ENCODE measurements at regions not wholly inside any gene's neighbourhood (a gene's known extent, or its start where the extent isn't known, plus 50 kb on each side); places are given as distances from the start of the nearest gene placed in this dataset.
"Not testable (repeated sequence)": the region's sequence is repeated elsewhere in the genome, so short reads cannot be mapped to it uniquely, and the experiment has no call there.

DNA sequence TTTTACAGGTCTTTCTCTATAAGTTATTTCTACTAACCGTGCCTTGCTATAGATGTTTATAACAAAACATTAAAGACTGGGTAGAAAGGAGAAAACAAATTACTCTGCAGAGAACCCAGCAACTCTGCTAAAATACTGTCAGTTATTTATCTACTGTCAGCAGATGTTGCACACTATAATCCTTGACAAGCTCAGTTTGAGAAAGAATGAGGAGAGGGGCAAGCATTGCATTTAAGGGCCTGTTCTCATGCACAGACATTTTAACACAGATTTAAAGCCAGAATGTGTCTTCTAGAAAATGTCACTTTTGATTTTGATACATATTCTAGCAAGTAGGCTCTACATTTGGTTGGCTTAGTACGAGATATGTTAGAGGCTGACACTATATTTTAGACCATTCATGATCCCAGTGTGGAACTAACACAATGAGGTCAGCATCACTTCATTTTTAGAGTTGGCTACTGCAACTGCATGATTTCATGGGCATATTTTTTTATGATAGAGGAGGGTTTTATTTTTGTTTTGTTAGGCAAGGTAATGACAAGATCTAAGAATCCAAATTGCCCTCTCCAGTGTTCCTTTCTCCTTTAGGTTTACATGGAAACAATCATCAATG, 516.4 kb downstream of the ZEB2 start:
- DNase-seq = no peak

DNA sequence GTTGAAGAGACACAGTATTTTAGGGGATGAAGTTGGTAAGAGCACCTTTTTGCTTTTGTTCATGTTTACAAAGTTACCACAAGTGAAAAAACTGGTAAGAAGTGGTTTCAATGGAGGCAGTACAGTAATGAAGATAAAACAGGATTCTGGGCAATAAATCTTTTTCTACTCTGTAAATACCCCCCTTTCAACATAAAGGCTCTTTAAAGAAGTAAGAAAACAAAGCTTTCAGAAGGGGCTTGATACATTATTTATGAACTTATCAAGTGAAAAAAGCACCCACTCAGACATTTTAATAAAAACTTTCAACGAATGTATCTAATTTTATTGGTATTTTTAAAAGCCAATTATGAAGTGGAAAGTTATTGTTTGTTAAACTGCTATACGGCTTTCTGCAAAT, 522.9 kb downstream of the ZEB2 start:
- DNase-seq = no peak

DNA sequence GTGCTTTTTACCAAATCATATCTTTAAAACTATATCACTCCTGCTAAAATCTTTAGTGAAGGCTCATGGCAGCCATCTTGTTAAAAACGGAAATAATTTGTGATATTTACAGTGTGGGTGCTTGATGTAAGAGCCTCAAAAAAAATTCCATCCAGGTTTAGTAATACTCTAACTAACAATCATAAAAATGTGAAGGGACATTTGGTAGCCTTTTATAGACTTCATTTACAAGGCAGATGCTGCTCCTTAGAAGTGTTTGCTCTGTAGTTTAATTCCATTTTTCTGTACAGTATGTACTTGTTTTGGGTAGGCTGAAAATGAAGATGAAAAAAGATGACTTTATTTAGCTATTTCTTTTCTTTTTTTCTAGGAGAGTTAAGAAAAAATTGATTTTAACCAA, 525.0 kb downstream of the ZEB2 start:
- DNase-seq = no peak

DNA sequence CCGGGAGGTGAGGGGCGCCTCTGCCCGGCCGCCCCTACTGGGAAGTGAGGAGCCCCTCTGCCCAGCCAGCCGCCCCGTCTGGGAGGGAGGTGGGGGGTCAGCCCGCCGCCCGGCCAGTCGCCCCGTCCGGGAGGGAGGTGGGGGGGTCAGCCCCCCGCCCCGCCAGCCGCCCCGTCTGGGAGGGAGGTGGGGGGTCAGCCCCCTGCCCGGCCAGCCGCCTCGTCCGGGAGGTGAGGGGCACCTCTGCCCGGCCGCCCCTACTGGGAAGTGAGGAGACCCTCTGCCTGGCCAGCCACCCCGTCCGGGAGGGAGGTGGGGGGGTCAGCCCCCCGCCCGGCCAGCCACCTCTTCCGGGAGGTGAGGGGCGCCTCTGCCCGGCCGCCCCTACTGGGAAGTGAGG, 528.3 kb downstream of the ZEB2 start:
- DNase-seq = not testable (repeated sequence)

DNA sequence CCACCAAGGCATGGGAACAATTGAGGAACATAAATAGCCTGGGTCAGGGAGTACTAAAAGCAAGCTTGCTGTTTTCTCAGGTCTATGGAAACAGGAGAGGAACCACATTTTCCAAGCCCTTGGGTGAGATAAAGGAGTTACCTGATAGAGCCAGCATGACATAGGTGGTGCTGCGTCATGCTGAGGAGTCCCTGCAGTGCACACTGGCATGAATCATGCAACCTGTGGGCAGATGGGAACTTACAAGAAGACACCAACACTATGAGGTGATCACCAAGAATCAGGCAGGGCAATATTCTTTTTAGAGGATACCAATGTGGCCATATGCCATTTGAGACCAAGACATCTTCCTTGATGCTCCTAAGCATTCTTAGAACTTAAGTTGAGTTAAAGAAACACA, 531.8 kb downstream of the ZEB2 start:
- no peak for DNase-seq

DNA sequence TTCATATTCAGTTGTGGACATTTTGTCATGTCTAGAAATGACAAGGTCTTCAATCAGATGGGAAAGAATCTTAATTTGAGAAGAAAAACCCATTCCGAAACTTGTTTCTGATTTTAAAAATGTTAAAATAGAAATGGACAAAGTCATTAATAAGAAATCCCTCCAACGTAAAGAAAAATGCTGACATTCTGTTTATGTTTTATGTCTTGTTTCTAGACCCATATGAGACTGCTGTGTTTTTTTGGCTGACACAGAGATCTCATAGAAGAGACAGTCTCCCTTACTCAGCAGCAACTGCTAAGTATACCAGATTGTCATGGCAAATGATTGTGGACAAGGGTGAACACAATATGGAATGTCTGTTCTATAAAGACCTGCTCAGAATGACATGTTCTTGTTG, 538.5 kb downstream of the ZEB2 start:
- no peak for DNase-seq

DNA sequence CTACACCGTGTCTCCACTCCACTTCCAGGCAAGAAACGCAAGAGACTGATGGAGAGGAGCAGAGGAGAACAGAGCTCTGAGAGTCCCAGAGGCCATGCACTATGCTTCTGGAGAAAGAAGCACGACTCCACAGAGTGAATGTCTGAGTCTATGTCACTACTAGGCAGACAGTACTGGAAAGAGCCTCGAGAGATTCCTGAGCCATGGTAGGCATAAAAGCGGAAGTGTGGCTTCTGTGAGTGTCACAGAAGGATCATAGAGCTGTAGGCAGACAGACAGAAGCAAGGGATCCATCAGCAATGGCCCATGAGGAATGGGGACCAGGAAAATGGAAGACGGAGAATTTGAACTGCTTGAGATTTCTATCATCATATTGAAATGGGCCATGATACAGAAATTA, 542.6 kb downstream of the ZEB2 start:
- no peak for DNase-seq

DNA sequence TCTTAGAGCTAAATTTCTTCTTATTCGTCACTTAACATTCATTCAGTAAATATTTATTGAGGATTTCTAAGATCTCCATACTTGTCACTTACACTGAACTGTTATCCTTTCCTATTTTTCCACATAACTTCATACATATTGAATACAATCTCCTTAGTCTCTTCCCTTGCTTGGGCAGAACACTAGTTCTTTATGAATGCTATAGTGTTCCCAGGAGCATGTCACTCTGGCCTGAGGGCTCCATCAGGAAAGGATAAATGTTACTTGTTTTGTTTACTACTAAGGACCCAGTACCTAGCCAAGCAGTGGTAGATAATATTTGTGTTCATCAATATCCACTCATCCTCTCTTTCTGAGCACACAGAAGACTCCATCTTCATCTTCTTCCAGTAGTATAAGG, 544.7 kb downstream of the ZEB2 start:
- no peak for DNase-seq

DNA sequence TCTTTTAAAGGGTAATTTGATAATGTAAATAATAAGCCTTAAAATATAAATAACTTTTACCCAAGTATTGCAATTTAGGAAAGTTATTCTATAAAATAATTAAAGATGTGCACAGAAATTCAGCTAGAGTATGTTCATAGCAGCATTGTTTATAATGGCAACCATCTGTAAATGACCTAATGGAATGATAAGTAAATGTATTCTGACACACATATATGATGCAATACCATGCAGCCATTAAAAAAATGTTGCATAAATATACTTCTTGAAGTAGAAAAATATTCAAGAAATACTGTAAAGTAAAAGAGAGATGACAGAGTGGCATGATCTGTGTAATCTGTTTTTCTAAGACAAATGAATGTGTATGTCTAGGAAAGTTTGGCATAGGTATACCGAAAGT, 545.7 kb downstream of the ZEB2 start:
- no peak for DNase-seq

DNA sequence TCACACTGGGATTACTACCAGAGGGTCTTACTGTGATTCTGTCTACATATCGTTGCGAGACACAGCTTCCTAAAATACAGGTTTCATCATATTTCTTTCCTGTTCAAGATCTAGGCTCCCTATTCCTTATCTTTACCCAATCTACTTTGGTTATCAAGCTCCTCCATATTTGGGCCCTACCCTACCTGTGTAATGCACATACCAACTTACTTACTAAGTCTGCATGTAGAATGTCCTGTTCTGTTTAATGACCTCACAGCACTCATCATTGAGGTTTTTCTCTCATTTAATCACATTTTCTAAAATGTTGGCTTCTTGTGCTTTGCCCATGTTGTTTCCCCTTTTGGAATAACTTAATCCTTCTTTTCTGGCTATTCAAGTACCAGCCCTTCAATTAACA, 551.1 kb downstream of the ZEB2 start:
- DNase-seq = no peak

DNA sequence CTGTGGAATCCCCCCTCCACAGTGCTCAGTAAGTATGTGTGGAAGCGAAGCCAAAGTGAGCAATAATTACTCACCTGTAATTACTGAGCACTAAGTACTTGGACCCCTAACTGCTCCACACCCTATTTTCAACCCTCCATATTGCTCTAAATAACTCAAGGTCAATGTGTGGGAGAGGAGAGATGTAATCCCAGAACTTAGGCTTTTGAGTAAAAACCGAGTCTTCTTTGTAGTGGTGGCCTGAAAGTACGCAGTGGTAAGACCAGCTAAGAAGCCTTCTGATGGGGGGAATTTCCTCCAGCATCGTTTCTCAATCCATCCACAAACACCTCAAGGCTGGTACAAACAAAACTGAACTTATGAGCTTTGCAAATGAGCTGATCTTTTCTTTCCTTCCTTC, 551.6 kb downstream of the ZEB2 start:
- no peak for DNase-seq

DNA sequence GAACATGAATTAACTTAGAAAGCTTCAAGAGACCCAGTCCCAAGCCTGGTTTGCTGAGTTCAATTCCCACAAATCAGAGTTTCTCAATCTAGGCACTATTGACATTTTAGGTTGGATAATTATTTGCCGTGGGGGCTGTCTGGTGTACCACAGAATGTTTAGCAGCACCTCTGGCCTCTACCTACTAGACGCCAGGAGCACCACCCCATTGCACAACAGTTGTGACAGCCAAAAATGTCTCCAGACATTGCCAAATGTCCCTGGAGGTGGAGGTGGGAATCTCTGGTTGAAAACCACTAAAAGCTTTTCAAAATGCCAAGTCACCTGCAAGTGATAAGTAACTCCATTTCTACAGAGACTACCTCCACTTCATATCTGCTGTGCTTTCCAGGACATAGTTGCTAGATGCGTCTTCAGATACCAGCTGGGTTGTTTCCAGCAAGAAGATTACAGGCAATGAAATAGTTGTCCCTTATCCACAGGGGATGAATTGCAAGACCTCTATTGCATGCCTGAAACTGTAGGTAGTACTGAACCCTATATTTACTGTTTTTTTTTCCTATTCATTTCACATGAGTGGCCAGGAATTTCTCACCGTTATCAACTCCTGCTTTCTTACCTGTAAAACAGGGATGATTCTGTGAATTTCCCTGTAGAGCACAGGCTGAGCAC, 554.3 kb downstream of the ZEB2 start:
- DNase-seq = no peak

DNA sequence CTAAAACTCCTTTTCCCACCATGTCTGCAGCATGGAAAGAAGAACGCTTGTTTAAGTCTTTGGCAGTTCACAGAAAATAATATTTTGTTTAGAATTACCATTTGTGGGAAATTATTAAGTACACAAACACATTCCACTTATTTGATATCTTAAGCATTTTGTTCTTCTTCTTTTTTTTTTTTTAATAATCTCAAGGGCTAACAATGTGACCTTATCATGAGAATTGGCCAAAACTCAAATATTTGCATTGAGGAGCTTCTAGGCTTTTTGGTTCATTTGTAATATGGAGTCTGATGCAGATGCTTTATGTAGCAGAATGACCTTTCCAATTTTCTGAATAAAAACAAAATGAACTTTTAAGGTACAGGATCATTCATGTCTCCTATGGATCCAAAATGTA, 555.0 kb downstream of the ZEB2 start:
- no peak for DNase-seq

DNA sequence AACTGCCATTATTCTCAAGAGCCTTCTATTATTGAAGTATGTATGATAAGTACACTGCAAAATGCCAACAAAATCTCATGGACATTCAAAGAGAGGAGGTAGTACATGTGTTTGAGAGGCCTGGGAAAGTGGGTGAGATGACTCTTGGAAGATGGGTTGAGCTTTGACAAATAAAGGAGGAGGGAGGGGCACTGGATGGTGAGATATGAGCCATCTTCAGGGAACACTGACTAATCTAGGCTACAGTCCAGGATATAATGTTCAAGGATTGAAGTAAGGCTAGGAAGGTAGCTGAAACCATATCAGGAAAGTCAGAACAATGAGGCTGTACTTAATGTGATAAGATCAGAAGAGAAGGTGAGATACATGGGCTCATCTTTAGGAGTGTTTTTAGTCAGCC, 559.7 kb downstream of the ZEB2 start:
- no peak for DNase-seq

DNA sequence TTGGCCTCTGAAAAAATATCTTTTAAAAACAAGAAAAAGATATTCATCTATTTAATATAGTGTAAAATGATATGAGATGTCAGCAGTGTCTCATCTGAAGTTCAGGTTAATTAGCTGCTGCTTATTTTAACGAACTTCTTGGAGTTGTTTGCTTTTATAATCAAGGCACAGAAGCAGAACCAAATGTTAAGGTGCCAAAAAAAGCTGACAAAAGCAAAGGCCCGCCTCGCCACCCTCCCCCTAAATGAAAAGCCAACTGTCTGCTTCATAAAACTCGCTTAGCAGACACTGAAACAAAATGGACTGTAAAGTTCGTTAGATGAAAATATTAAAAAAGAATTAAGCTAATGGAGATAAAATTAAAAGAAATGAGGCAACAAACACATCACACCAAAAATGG, 562.6 kb downstream of the ZEB2 start:
- DNase-seq = no peak

DNA sequence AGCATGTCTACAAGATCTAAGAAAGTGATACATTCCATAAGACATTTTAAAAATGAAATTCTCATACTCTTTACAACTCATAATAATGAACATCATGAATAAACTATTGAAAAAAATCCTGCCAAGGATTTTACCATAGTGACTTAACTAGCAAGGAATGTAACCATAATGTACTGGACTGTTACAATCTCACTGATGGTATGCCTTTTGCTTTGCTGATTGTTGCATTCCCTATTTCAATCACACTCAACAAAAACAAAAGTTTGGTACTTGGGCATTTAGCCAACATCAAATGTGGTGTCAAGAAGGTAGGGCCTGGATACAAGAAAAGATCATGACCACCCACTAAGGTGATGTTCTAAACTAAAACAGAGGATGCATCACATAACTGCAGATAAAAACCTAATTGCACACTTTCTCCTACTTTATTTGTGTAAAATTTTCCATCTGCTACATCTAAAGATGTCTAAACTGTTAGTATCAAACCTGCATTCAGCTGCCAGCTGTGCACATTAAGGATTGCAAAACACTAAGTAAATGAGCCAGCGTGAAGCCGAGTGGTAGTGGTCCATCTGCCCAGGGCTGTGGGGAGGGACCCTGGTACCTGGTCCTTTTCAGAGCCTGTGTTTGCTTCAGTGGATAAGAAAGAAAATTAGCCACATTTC, 564.4 kb downstream of the ZEB2 start:
- DNase-seq = no peak

DNA sequence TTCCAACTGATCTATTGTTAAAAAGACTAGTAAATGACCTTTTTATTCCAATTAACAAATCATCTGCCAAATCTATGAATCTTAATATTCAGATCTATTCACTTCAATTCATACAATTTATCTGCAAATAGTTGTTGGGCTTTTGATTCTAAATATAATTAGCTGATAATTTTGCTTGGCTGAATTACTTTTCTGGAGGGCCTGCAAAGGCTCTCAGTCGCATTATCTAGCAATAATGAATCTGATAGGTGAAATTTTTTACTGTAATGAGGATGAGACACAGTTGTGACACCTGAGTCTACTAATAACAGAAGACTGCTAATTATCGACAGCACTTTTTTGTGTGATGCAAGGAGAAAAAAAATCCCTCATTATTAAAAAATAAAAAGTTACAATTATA, 565.1 kb downstream of the ZEB2 start:
- DNase-seq = no peak

DNA sequence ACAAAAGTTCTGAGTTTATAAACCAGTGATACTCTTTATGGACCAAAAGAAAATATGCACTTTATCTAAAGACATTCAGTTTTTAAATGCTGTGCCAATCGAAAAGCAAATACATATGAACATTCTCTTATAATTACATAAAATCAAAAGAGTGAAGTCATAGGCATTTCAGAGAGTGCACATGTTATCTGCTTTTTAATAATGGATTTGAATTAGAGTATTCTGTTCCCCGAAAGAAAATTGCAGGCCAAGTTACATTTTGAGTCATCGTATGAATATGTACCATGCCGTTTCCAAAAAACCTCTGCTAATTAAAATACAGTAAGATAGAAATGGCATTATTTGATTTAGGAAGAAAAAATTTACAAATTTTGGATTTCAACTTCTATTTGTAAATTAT, 565.7 kb downstream of the ZEB2 start:
- DNase-seq = no peak

DNA sequence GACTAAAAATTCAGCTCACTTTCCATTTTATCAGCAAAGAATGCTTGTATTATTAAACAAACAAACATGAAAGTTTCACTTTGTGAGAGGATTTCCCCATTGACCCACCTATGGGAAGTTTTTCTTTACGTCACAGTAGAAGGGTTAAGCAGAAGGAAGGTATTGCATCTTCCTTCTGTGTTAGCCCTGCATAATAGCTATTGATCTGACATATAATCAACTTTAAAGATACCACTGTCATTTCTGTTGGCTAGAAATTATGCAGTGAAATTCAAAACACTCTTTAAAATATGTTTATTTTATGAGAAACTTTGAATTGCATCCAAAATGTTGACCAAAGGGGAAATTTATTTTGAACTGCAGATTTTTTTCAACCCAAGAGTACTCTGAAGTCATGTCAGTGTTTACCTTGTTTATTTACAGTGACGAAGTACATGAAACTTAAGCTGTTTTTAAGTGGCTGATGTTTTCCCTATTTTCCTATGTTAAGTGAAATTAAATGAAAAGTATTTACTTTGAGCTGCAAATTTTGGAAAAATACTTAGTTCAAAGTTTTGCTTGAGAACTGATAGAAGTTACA, 566.4 kb downstream of the ZEB2 start:
- DNase-seq = no peak

DNA sequence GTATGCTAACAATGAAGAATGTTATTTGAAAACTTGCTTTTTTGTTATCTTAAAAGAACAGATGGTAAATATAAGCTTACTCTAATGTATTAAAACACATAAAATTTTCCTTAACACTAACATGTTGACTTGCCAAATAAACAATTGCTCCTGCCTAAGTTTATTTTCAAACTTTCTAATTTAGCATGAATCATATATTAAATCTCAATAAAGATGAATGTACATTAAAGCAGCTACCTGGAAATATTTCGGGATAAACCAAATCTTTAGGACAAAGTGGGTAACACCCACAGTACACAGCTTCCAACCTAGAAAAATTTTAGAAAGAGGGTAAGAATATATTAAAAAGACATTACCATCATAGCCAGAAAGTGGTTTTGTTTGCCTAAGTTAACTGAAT, 567.4 kb downstream of the ZEB2 start:
- no peak for DNase-seq

DNA sequence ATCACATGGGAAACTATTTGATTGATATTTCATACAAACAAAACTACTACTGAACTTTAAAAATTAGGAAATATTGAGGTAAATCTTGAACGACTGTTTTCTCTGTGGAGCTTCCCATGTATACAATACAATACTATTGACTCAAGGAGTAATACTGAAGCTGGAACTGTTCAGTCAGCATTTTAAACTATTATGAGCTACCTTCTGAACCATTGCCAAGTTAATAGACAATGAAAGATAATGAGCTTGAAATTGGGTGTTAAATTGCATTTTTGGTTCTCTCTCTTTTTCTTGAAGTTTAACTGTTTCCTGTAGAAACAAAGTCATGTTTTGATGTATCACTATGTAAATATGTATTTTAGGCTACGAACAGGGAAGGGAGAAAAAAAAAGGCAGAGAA, 569.2 kb downstream of the ZEB2 start:
- no peak for DNase-seq

DNA sequence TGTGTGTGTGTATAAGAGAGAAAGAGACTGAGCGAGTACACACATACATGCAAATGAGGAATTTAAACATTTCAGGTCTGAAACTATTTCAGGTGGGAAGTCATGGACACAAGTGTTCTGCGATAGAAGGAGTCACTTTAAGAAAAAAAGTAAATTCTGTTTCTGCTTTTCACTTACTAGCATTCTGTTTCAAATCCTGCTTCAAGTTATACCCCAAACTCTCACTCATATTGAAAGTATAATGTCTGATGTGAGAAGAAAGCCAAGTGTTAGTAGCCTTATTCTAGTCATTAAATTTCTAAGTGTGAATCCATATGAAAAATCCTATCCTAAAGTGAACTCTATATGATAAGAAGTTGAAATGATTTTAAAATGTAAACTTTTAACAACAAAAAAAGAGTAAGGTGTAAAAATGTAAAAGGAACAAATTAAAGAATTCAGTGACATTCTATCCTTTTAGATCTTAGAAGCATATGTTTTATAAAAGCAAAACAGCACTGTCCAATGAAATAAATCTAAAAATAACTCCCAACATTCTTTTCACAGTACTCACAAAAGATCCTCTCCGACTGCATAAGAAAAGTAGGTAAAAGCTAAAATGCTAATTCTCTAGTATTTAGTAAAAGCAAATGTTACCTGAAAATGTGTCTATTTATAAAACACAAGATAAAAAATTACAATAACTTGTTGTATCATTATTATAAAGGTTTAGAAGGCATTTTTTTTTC, 570.6 kb downstream of the ZEB2 start:
- no peak for DNase-seq

DNA sequence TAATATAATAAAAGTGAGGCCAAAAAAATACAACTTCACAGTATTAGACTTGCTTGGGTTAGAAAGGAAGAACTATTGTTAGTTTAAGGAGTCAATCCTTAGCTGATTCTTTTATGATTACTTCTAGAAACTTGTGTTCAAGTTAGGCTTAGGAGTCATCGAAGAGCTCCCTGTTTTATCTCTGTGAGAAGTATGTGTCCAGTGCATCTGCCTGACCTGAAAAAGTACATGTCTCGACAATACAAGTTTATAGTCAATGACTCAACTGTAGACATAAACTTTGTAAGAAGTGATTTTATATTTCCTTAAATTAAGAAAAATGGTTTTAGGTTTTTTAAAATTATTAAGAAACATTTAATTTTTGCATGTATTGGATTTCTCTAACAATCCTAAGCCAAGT, 571.2 kb downstream of the ZEB2 start:
- no peak for DNase-seq
